Coronary artery (tissue), 2 donors: ENCODE measurements at regions not wholly inside any gene's neighbourhood (a gene's known extent, or its start where the extent isn't known, plus 50 kb on each side); places are given as distances from the start of the nearest gene placed in this dataset.

Source experiments
- DNase-seq: peaks from one replicate; pipeline ENCODE4 v3.0.0-alpha.2; 2017; ENCODE audit warnings: low spot score
- H3K27ac ChIP-seq, 2 donors: fragments of 200-600 bp; sonication (generic); one replicate each; pipeline ENCODE4 v1.5.1; 2016 to 2019
- H3K4me3 ChIP-seq: fragments of 200-600 bp; sonication (generic); 2 replicates; pipeline ENCODE4 v1.5.1; 2016; ENCODE audit warnings: mild to moderate bottlenecking, moderate library complexity
- CTCF ChIP-seq: fragments of 200-600 bp; sonication (generic); IDR thresholded peaks from one replicate; pipeline ENCODE4 v1.5.1; 2019; ENCODE audit warnings: antibody characterized with exemption

- DNase-seq: no peak
- TF ChIP-seq CTCF: no peak
Observed at GRCh38 chr18:46204143-46204542, 100.0 kb downstream of the HAUS1 start.

GRCh38 chr18:46207985-46208384 is 103.8 kb downstream of the HAUS1 start:
- no peak for DNase-seq

More at GRCh38 chr18:46204143-46204542, 100.0 kb downstream of the HAUS1 start:
- H3K4me3 ChIP-seq: no peak overlapping the region
- H3K27ac ChIP-seq: no peak overlapping the region

GRCh38 chr18:46209161-46209560 is 105.0 kb downstream of the HAUS1 start:
- no peak for DNase-seq
- no peak for TF ChIP-seq CTCF
- no peak overlapping the region for H3K27ac ChIP-seq
- no peak overlapping the region for H3K4me3 ChIP-seq

More at GRCh38 chr18:46207985-46208384, 103.8 kb downstream of the HAUS1 start:
- H3K27ac ChIP-seq: no peak overlapping the region
- H3K4me3 ChIP-seq: no peak overlapping the region
- TF ChIP-seq CTCF: no peak

- H3K4me3 ChIP-seq: no peak overlapping the region
- H3K27ac ChIP-seq: no peak overlapping the region
- TF ChIP-seq CTCF: no peak
- DNase-seq: no peak
Observed at GRCh38 chr18:46211816-46212215, 107.6 kb downstream of the HAUS1 start.

GRCh38 chr18:46212398-46212797 is 108.2 kb downstream of the HAUS1 start:
- no peak for DNase-seq
- no peak for TF ChIP-seq CTCF
- Histone ChIP-seq H3K27ac (no peak overlapping the region), H3K4me3 (no peak overlapping the region)

- peak; percentile 14 for TF ChIP-seq CTCF
- no peak overlapping the region for H3K27ac ChIP-seq
- no peak overlapping the region for H3K4me3 ChIP-seq
- no peak for DNase-seq
Observed at GRCh38 chr18:46213295-46213694, 109.1 kb downstream of the HAUS1 start.

- no peak overlapping the region for H3K4me3 ChIP-seq
- H3K27ac ChIP-seq: no peak overlapping the region
- no peak for TF ChIP-seq CTCF
- DNase-seq: no peak
Observed at GRCh38 chr18:46214435-46214834, 110.2 kb downstream of the HAUS1 start.
